Right cardiac atrium (tissue), 5 donors: ENCODE measurements at regions not wholly inside any gene's neighbourhood (a gene's known extent, or its start where the extent isn't known, plus 50 kb on each side); places are given as distances from the start of the nearest gene placed in this dataset.

Experiments
- ATAC-seq, 2 donors: fragments of 200-7000 bp; cut with Tn5 transposase; one replicate each; pipeline versions ENCODE4 v1.8.0 to v1.9.1; 2020; ENCODE audit warnings: moderate library complexity in 2 of 2, mild to moderate bottlenecking in 1 of 2
- DNase-seq, 3 donors: peaks; one replicate each; pipeline ENCODE4 v3.0.0-alpha.2; 2020
- H3K27ac ChIP-seq: one replicate; pipeline ENCODE4 v1.5.1; 2013; ENCODE audit warnings: mild to moderate bottlenecking, low read length, control low read depth, moderate library complexity
- H3K27me3 ChIP-seq: one replicate; pipeline ENCODE4 v1.6.1; 2013; ENCODE audit not compliant: control insufficient read depth, insufficient read depth
- H3K4me1 ChIP-seq: one replicate; pipeline ENCODE4 v1.6.1; 2013; ENCODE audit warnings: low read length; ENCODE audit not compliant: control insufficient read depth, insufficient read depth
- H3K4me3 ChIP-seq: one replicate; pipeline ENCODE4 v1.5.1; 2013; ENCODE audit warnings: low read length, control low read depth
- H3K9me3 ChIP-seq: one replicate; pipeline ENCODE4 v1.6.1; 2013; ENCODE audit warnings: low read length; ENCODE audit not compliant: control insufficient read depth
- WGBS: extraction: QIAGEN DNeasy Blood & Tissue Kit; methylation state at CpG from one replicate; pipeline ENCODE4 v1.1.7; 2013; 5-methylcytosine and 5-hydroxymethylcytosine counted together
- intact Hi-C, 4 donors: fragments of 100-400 bp; cut with DNase I; formaldehyde crosslinking; loops; one replicate each; pipeline versions ENCODE4 v1.11.0 to v1.14.0; 2022 to 2023
- donor health status: healthy with polysubstance abuse.
- donor health status: DM: no; HTN: yes; CAD: no.
- donor health status: DM: no; HTN: no; CAD: no.
- donor health status: DM: no; HTN: yes; CAD: no; lungs with severe emphysema.
- donor health status: DM: yes; HTN: yes; CAD: no.

- Histone ChIP-seq H3K27ac (no peak overlapping the region), H3K9me3 (no peaks in the 10 kb centered on the region), H3K4me1 (peaks cover 13% of the 10 kb centered on the region), H3K27me3 (no peaks in the 10 kb centered on the region), H3K4me3 (no peak overlapping the region)
- intact Hi-C loops: no loop called here
- ATAC-seq (no peak), DNase-seq (no peak)
- WGBS: 86% methylated on average over 10 of the region's 10 CpGs
Measured at GRCh38 chr2:8571792-8572499, 109.9 kb upstream of the ID2 start.

- 94% methylated on average over 12 of the region's 12 CpGs for WGBS
- ATAC-seq (no peak), DNase-seq (no peak)
- Histone ChIP-seq H3K9me3 (no peaks in the 10 kb centered on the region), H3K27me3 (no peaks in the 10 kb centered on the region), H3K4me1 (peaks cover 10% of the 10 kb centered on the region), H3K4me3 (no peak overlapping the region), H3K27ac (no peak overlapping the region)
- intact Hi-C loops: no loop called here
Measured at GRCh38 chr2:8572712-8573233, 109.1 kb upstream of the ID2 start.

GRCh38 chr2:8573234-8573941 lies 108.5 kb upstream of the ID2 start:
- no peaks in the 10 kb centered on the region for H3K27me3 ChIP-seq
- intact Hi-C loops: no loop called here
- no peak overlapping the region for H3K4me3 ChIP-seq
- no peak for ATAC-seq
- H3K27ac ChIP-seq: no peak overlapping the region
- peaks cover 10% of the 10 kb centered on the region for H3K4me1 ChIP-seq
- 91% methylated on average over 22 of the region's 22 CpGs for WGBS
- DNase-seq: no peak
- no peaks in the 10 kb centered on the region for H3K9me3 ChIP-seq

- Histone ChIP-seq H3K4me1 (peaks cover 8% of the 10 kb centered on the region), H3K9me3 (no peaks in the 10 kb centered on the region), H3K27ac (no peak overlapping the region), H3K27me3 (no peaks in the 10 kb centered on the region), H3K4me3 (no peak overlapping the region)
- ATAC-seq (no peak), DNase-seq (no peak)
- intact Hi-C loops: no loop called here
- whole genome bisulfite sequencing: 95% methylated on average over 9 of the region's 9 CpGs
Measured at GRCh38 chr2:8573942-8574195, 108.0 kb upstream of the ID2 start.

- 93% methylated on average over 24 of the region's 24 CpGs for WGBS
- intact Hi-C loops: no loop called here
Measured at GRCh38 chr2:8574196-8575037, 107.4 kb upstream of the ID2 start.

GRCh38 chr2:8575038-8575833 lies 106.6 kb upstream of the ID2 start:
- H3K4me1 ChIP-seq: peaks cover 8% of the 10 kb centered on the region
- H3K9me3 ChIP-seq: no peaks in the 10 kb centered on the region
- H3K27me3 ChIP-seq: no peaks in the 10 kb centered on the region
- no peak overlapping the region for H3K27ac ChIP-seq
- ATAC-seq (peak in 1 of 2 donors; percentile 10), DNase-seq (peak in 2 of 3 donors; percentile 78 to 81)
- intact Hi-C loops: no loop called here
- WGBS: 29% methylated on average over 24 of the region's 24 CpGs
- no peak overlapping the region for H3K4me3 ChIP-seq

More at GRCh38 chr2:8574196-8575037, 107.4 kb upstream of the ID2 start:
- Histone ChIP-seq H3K9me3 (no peaks in the 10 kb centered on the region), H3K4me1 (peaks cover 8% of the 10 kb centered on the region), H3K27me3 (no peaks in the 10 kb centered on the region), H3K27ac (no peak overlapping the region), H3K4me3 (no peak overlapping the region)
- DNase-seq (peak in 1 of 3 donors; percentile 52), ATAC-seq (peak in 1 of 2 donors; percentile 10)

- Histone ChIP-seq H3K9me3 (no peaks in the 10 kb centered on the region), H3K4me1 (peaks cover 10% of the 10 kb centered on the region), H3K4me3 (no peak overlapping the region), H3K27me3 (no peaks in the 10 kb centered on the region), H3K27ac (no peak overlapping the region)
- WGBS: 75% methylated on average over 14 of the region's 14 CpGs
- DNase-seq (no peak), ATAC-seq (no peak)
- intact Hi-C loops: no loop called here
Measured at GRCh38 chr2:8575834-8576423, 105.9 kb upstream of the ID2 start.

GRCh38 chr2:8576525-8577167 lies 105.2 kb upstream of the ID2 start:
- no peak overlapping the region for H3K27ac ChIP-seq
- H3K4me1 ChIP-seq: peaks cover 18% of the 10 kb centered on the region
- no peaks in the 10 kb centered on the region for H3K27me3 ChIP-seq
- H3K4me3 ChIP-seq: no peak overlapping the region
- 59% methylated on average over 12 of the region's 12 CpGs for WGBS
- intact Hi-C loops: no loop called here
- DNase-seq (peak in 2 of 3 donors; percentile 71 to 75), ATAC-seq (no peak)
- no peaks in the 10 kb centered on the region for H3K9me3 ChIP-seq

- peaks cover 19% of the 10 kb centered on the region for H3K4me1 ChIP-seq
- no peaks in the 10 kb centered on the region for H3K9me3 ChIP-seq
- no peak for ATAC-seq
- DNase-seq: no peak
- no peaks in the 10 kb centered on the region for H3K27me3 ChIP-seq
- H3K4me3 ChIP-seq: no peak overlapping the region
- H3K27ac ChIP-seq: no peak overlapping the region
- intact Hi-C loops: no loop called here
- 94% methylated on average over 8 of the region's 8 CpGs for WGBS
Measured at GRCh38 chr2:8577573-8577972, 104.3 kb upstream of the ID2 start.
